DMS79 treated with DMSO at 0.1 percent for 48 hours (cell line): ENCODE measurements at regions not wholly inside any gene's neighbourhood (a gene's known extent, or its start where the extent isn't known, plus 50 kb on each side); places are given as distances from the start of the nearest gene placed in this dataset.
A peak's percentile ranks its signal among the peaks of the same experiment; 100 is the strongest.

Experiments used
- DNase-seq: peaks from one replicate; lab custom pipeline; 2025; lab: John Stamatoyannopoulos, UW

DNA sequence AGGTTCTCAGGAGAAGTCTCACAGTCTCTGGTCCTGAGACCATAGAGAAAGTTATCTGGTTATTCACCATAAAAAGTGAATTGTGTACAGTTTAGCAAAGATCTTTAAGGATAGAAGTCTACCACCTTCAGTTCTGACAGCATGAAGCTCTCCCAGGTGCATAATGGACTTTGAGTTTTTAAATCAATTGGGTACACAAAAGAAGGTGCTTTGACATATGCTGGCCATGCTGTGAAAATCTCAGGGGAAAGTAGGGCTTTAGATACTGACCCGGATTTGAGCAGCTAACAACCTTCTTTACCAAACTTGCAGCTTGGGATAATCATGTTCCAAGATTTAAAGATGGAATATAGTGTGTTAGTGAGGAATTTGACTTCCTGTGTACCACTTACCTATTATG, 264.2 kb downstream of the ZSWIM6 start:
- DNase-seq = no peak

GRCh38 chr5:61597684-61598083, 265.6 kb downstream of the ZSWIM6 start:
- no peak for DNase-seq

- DNase-seq = no peak
Observed at GRCh38 chr5:61598126-61598525, 266.1 kb downstream of the ZSWIM6 start.

GRCh38 chr5:61599370-61600122, 267.5 kb downstream of the ZSWIM6 start:
- DNase-seq = no peak

- no peak for DNase-seq
Observed at GRCh38 chr5:61600123-61600444, 268.0 kb downstream of the ZSWIM6 start.

DNA sequence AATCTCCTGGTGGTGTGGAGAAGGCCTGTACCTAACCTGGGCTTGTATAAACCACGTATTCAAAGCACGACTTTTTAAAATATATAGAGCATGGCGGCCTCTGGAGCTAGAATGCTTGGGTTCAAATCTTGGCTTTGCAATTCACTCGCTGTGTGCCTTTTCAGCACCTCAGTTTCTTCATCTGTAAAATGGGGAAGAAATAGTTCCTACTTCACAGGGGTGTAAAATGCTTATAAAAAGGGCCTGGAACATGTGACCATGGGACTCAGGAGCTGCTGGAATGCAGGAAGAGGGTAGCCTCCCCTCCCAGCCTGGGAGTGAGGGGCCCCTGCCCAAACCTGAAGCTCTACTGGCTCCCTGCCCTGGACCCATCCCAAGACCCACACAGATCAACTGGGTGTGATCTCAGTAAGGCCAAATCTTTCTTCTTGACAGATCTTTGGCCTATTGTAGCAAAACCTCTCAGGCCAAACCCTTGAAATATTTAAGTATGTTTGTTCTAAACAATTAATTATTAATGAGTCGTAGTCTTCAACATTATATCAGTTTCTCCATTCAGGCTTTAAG, 269.0 kb downstream of the ZSWIM6 start:
- peak; percentile 28 for DNase-seq

DNA sequence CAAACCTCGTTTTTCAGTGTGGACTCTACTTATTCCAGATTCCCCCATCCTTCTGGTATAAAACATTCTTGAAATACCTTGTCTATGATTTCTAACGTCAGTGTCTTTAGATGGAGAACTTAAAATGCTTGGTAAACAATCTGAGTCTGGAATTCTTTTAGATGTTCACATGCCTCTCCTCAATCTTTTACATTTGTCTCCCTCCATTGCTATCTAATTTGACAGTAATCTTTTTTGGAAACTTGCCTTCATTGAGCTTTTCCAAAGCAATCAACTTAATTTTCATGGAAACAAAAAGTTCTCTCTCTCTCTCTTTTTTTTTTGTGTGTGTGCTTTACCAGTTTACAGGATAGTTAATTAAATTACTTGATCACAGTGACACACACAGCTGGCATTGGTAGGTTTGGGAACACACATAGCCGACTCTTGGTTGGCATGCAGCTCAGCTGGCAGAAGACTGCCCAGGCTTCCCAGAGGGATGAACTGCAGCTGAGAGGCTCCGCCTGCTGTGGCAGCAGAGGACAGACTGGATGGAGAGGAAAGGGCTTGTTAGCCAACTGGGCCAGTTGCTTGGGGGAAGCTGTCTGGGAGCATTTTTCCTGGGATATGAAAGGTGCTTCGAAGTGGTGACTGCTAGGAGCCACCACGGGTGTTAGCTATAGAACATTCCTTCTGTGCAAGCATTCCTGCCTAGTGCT, 271.3 kb downstream of the ZSWIM6 start:
- DNase-seq = no peak

DNA sequence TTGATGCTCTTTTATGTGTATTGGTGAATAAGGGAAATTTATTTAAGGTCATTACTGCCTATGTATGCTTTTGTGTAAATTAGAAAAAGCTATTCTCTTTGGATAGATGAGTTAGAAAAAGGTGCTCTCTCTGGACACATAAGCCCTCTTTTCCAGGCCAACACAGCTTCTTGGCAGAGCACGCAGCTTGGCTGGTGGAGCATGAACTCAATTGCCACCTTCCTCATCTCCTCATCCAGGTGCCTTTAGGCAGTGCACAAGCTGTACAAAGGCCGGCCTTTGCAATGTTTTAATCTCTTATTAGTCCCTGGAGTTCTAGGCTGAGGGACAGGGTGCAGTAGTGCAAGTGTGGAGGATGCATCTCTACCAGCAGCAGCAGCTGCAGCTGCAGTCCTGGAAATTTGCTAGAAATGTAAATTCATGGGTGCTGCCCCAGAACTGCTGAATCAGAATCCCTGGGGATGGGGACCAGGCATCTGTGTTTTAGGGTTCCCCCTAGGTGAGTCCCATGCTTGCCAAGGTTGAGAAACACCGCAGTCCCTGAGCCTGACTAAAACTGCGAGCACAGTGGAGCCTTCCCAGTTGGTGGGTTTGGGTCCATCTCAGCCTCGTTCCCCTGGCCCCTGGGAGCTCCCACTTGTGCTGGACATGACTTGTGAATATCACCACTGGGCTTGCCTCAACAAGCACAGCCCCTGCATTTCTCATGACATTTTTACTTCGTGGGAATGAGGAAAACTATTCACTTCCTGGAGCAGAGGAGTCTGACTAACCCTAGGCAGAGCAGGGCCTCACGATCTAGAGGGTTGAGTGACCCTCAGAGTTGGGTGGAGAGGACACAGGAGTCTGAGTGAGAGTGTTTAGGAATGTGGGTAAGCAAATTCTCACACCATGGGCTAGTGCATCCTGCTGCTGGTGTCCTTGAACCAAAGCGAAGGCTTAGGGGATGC, 272.3 kb downstream of the ZSWIM6 start:
- DNase-seq = peak; percentile 9

- DNase-seq = peak; percentile 23
Observed at GRCh38 chr5:61609840-61610677, 278.0 kb downstream of the ZSWIM6 start.

- DNase-seq = no peak
Observed at GRCh38 chr5:61610678-61611024, 278.6 kb downstream of the ZSWIM6 start.

- DNase-seq = no peak
Observed at GRCh38 chr5:61612431-61612830, 280.4 kb downstream of the ZSWIM6 start.

GRCh38 chr5:61613679-61614078, 281.6 kb downstream of the ZSWIM6 start:
- no peak for DNase-seq

DNA sequence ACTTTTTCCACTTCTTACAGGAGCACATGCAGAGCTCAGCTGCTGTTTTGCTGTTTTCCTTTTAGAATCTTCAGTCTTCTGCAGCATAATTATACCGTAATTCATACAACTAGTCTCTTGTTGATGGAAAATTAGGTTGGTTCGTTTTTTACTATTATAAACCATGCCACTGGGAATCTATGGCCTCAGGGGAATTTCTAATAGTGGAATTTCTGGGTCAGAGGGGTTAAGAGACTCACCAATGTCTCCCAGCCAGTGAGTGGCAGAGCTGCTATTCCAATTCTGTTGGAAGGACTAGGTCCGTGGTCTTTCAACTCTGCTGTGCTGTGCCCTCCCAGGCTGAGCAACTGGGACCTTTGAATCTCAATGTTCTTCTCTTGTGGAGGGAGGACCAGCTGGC, 282.5 kb downstream of the ZSWIM6 start:
- DNase-seq = no peak

- no peak for DNase-seq
Observed at GRCh38 chr5:61617039-61617438, 285.0 kb downstream of the ZSWIM6 start.

DNA sequence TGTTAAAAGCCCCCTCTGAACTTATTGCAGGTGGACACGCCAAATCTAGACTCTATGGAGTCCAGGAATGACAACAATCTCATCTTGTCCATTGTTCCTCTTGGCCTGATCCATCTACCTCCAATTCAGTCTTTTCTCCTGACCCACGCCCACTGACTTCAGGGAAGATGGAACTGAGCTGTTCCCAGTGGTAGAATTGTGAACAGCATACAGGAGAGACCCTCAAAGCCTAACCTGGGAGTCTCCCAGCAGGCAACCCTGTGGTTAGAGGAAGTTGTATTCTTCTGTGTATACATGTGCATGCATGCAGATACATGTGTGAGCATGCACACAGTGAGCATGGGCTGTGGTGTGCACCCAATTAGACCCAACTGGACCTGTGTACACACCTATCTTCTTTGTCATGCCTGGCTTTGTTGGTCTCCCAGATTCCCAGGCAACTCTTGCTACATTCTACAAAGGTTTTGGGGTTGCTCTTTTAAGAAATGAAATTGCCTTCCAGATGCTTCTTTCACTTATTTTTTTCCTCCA, 286.0 kb downstream of the ZSWIM6 start:
- no peak for DNase-seq

DNA sequence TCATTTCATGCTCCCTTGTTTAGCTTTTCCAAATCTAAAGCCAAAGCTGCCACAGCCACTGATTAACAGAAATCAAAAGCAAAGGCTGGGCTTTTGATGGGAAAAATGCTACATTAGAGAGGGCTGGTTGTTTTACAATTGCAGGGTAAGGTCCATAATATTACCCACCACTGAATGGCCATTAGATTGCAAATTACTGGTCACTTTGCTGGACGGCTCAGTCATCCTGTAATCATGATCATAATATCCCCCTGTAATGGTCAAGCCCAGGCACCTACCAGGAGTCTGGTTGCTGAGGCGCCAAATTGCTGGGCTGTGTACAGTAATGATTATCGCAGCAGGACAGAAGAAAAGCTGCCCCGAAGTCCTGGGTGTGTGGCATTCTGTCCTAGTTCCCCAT, 286.5 kb downstream of the ZSWIM6 start:
- no peak for DNase-seq

GRCh38 chr5:61619289-61619688, 287.2 kb downstream of the ZSWIM6 start:
- DNase-seq = no peak

DNA sequence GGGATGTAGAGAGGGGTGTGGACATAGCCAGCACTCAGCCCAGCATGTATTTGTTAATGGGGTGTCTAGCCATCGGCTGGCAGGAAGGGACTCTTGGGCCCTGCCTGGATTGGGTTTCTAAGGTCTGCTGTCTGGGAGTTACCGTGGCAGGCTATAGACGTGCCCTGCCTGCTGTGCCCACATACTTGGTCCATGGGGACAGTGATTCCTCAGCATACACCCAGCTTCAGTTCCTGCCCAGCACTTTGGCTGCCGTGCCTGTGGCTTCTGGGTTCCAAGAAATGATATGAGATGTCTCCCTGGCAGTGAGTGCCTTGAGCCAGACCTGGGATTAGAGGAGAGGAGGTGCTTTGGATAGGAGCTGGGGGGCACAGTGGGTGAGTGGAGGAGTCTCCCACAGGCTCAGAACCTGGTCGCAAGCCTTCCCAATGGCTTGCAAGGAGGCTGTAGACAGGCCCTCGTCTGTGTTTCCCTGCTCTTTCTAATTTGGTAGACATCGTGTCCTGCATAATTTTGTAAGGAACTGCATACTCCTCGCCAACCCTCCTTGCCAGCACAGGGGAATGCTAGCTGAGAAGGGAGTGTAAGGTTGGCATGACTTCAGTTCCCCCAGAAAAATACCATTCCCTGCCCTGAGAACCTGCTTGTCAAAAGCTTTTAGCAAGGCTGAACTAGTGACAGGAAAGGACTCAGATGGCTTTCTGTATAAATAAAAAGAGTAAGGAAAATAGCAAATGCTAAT, 287.9 kb downstream of the ZSWIM6 start:
- DNase-seq = no peak

GRCh38 chr5:61620699-61621182, 288.7 kb downstream of the ZSWIM6 start:
- DNase-seq = no peak

GRCh38 chr5:61621202-61621650, 289.2 kb downstream of the ZSWIM6 start:
- no peak for DNase-seq
